Sigmoid colon (tissue), 4 donors: ENCODE measurements at regions not wholly inside any gene's neighbourhood (a gene's known extent, or its start where the extent isn't known, plus 50 kb on each side); places are given as distances from the start of the nearest gene placed in this dataset.

Experiments
- EP300 ChIP-seq, 4 donors: sonication (generic); formaldehyde crosslinking; IDR thresholded peaks; one replicate each; pipeline ENCODE4 v1.6.1; 2017; ENCODE audit warnings: antibody characterized with exemption in 4 of 4
- POLR2A ChIP-seq, 2 donors: fragments of 450-650 bp; IDR thresholded peaks; one replicate each; pipeline ENCODE4 v1.6.1; 2016; ENCODE audit warnings: antibody characterized with exemption in 2 of 2, mild to moderate bottlenecking in 2 of 2, moderate library complexity in 2 of 2
- TF ChIP-seq, protein P1 (sequence below), 4 experiments: fragments of 450-650 bp in 3 of 4; fragments of 200-600 bp in 1 of 4; IDR thresholded peaks; one replicate each; pipeline ENCODE4 v1.5.1; 2016 to 2019; ENCODE audit warnings: antibody characterized with exemption in 4 of 4, mild to moderate bottlenecking in 3 of 4, moderate library complexity in 2 of 4

DNA sequence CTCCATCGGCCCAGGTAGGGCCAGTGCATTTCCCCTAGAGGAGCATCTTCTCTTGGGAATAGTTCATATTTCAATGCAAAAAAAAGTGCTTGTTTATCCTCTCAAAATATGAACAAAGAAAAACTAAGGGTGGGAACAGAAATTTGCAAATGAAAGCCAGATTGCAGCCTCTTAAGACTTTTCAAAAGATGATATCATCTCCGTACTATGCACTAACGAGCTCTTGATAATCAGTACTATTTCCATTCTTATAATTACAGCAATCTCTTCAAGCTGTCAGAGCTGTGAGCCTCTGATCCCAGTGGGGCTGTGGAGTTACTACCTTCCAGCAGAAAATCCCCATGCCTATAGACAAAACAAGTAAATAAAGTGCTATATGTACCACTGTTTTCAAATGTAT lies 77.1 kb downstream of the SOD2 start:
- TF ChIP-seq POLR2A (IDR thresholded peaks at IDR 0.05) (no peak), EP300 (IDR thresholded peaks at IDR 0.05) (no peak)
- TF ChIP-seq, protein P1, sequence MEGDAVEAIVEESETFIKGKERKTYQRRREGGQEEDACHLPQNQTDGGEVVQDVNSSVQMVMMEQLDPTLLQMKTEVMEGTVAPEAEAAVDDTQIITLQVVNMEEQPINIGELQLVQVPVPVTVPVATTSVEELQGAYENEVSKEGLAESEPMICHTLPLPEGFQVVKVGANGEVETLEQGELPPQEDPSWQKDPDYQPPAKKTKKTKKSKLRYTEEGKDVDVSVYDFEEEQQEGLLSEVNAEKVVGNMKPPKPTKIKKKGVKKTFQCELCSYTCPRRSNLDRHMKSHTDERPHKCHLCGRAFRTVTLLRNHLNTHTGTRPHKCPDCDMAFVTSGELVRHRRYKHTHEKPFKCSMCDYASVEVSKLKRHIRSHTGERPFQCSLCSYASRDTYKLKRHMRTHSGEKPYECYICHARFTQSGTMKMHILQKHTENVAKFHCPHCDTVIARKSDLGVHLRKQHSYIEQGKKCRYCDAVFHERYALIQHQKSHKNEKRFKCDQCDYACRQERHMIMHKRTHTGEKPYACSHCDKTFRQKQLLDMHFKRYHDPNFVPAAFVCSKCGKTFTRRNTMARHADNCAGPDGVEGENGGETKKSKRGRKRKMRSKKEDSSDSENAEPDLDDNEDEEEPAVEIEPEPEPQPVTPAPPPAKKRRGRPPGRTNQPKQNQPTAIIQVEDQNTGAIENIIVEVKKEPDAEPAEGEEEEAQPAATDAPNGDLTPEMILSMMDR (IDR thresholded peaks at IDR 0.05) = no peak
